NCI-H69 (cell line): ENCODE measurements at regions not wholly inside any gene's neighbourhood (a gene's known extent, or its start where the extent isn't known, plus 50 kb on each side); places are given as distances from the start of the nearest gene placed in this dataset.
"Not testable (repeated sequence)": the region's sequence is repeated elsewhere in the genome, so short reads cannot be mapped to it uniquely, and the experiment has no call there.

Experiments
- DNase-seq: peaks from one replicate; lab custom pipeline; 2025; lab: John Stamatoyannopoulos, UW

GRCh38 chr3:26279091-26279490 is 343.5 kb upstream of the LRRC3B start:
- DNase-seq: no peak

- no peak for DNase-seq
Observed at GRCh38 chr3:26280517-26280916, 342.1 kb upstream of the LRRC3B start.

GRCh38 chr3:26281284-26281985 is 341.1 kb upstream of the LRRC3B start:
- no peak for DNase-seq

GRCh38 chr3:26284503-26284902 is 338.1 kb upstream of the LRRC3B start:
- DNase-seq: not testable (repeated sequence)

- peak; percentile 74 for DNase-seq
Observed at GRCh38 chr3:26291840-26292239, 330.7 kb upstream of the LRRC3B start.

GRCh38 chr3:26292780-26293179 is 329.8 kb upstream of the LRRC3B start:
- no peak for DNase-seq

DNA sequence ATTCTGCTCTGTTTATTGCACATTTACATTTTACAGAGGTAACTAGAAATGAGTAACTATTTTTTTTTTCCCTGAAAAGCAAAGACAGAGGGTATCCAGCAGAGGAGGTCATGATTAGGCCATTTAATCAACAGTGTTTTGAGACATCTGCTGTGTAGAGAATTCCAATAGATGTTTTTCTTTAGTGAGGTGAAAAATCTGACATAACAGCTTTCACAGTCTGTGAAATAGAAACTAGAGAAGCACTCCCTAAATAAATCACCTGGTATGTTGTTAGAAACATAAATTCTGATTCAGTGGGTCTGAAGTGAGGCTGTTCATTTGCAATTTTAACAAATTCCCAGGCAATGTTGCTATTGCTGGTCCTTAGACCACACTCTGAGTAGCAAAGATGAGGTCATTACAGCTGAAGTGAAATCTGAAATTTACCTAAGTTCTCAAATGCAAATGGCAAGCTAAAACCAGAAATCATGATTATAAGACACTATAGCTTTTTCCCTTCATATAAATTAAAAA is 329.2 kb upstream of the LRRC3B start:
- no peak for DNase-seq

GRCh38 chr3:26307192-26307591 is 315.4 kb upstream of the LRRC3B start:
- DNase-seq: no peak

- no peak for DNase-seq
Observed at GRCh38 chr3:26307787-26308186, 314.8 kb upstream of the LRRC3B start.

DNA sequence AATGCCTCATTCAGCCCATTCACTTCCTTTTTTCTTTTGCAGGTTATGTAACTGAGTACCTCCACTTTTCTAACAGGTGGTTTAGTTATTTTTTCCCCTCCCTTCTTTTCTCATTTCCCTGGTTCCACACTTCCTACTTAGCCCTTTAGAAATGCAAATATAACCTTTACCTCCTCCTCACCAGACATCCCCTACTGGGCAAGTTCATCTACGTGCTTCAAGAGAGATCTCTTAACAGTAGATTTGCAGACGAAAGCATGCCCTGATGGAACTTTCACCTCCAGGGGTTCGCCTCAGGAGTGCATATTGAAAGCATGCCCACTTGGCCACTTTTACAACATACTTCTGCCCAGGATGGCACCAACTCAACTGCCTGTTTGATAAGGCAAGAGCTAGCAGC is 314.1 kb upstream of the LRRC3B start:
- DNase-seq: no peak

DNA sequence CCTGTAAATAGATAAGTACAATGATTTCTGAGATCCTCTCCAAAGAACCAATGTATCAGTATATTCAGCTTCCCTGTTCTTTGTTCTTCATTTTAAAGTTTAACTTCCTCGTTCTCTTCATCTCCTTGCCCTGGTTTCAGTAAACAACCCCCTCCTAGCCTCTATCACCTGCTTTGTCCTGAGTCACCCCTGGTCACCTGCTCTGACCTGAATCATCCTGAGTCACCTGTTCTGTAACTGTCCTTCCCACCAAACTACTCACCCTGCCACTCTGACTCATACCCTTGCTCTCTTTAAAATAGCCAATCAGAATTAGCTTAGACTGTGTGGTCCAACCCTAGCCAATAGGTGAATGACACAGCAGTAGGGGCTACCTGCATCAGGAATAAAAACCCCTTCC is 313.0 kb upstream of the LRRC3B start:
- DNase-seq: not testable (repeated sequence)

GRCh38 chr3:26312816-26313215 is 309.8 kb upstream of the LRRC3B start:
- no peak for DNase-seq

DNA sequence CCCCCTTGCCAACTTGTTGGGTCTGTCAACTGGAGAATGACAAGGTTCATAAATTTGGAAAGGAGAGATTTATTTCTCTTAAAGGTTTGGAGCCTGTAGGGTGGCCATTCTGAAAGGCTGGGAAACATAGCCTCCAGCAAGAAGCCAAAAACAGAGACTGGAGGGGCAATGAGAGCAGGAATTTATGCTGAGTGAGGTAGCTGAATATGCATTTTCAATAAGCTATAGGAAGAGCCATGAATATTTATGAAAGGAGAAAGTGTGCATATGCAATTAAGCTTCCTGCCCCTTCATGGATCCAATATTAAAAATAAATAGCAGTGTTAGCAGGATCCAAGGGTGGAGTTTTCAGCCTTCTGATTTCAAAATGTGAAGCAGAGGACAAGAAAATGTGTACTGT is 306.1 kb upstream of the LRRC3B start:
- DNase-seq: no peak

DNA sequence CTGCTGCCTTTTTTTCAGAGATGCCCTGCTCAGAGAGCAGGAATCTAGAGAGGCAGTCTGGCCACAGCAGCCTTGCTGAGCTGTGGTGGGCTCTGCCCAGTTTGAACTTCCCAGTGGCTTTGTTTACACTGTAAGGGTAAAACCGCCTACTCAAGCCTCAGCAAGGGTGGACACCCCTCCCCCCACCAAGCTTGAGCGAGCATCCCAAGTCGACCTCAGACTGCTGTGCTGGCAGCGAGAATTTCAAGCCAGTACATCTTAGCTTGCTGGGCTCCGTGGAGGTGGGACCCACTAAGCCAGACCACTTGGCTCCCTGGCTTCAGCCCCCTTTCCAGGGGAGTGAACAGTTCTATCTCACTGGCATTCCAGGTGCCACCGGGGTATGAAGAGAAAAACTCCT is 298.8 kb upstream of the LRRC3B start:
- DNase-seq: not testable (repeated sequence)

GRCh38 chr3:26340001-26340400 is 282.6 kb upstream of the LRRC3B start:
- no peak for DNase-seq

- DNase-seq: no peak
Observed at GRCh38 chr3:26343647-26344046, 278.9 kb upstream of the LRRC3B start.

GRCh38 chr3:26345613-26346012 is 277.0 kb upstream of the LRRC3B start:
- DNase-seq: no peak

DNA sequence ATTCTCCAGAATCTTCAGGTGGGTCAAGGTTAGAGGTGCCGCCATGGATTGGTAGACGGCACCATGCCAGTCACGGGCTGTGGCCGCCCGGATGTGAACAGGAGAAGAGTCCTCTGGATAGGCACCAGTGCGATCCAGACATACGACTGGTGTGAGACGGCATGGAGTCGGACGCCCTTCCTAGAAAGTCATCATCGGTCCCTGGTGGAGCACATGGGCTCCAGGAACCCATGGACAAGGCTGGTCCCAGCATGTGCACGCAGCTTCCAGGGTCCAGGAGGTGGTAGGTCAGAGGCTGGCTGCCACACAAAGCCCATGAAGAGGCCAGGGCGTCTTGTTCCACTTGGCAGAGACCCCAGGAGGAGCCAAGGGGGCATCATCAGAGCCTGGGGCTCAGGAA is 276.1 kb upstream of the LRRC3B start:
- no peak for DNase-seq

DNA sequence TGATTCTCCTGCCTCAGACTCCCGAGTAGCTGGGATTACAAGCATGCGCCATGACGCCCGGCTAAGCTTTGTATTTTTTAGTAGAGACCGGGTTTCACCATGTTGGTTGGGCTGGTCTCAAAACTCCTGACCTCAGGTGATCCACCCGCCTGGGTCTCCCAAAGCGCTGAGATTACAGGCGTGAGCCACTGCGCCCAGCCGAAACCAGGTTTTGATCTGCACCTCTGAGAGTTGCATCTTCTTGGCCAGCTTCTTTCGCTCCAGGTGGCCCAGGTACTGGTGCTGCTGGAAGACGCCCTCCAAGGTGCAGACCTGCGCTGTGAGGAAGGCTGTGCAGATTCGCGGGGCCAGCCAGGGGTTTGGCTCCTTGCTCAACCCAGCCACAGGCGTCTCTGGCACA is 275.4 kb upstream of the LRRC3B start:
- no peak for DNase-seq

DNA sequence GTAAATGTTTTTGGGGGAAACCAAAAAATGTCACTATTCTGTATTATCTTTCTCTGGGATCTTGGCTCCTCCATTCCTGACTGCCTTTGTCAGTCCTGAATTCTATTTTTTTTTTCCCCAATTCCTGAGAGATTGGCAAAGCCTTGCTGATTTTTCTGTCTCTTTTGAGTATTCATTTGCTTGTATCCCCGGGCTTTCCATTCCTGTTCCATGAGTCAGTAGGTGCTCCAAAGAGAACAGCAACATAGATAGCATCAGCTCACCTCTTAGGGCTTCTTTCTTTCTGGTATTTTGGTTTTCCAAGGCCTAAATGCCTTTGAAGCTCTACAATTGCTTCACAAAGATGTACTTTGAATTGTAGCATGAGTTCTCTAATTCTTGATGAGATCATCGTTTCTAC is 271.7 kb upstream of the LRRC3B start:
- no peak for DNase-seq

GRCh38 chr3:26353097-26353496 is 269.5 kb upstream of the LRRC3B start:
- DNase-seq: no peak

GRCh38 chr3:26358405-26358804 is 264.2 kb upstream of the LRRC3B start:
- DNase-seq: no peak

- no peak for DNase-seq
Observed at GRCh38 chr3:26365706-26366105, 256.9 kb upstream of the LRRC3B start.

- no peak for DNase-seq
Observed at GRCh38 chr3:26368312-26368711, 254.3 kb upstream of the LRRC3B start.
